ENCODE measurements at regions not wholly inside any gene's neighbourhood (a gene's known extent, or its start where the extent isn't known, plus 50 kb on each side); places are given as distances from the start of the nearest gene placed in this dataset.
"Not testable (repeated sequence)": the region's sequence is repeated elsewhere in the genome, so short reads cannot be mapped to it uniquely, and the experiment has no call there.

DNA sequence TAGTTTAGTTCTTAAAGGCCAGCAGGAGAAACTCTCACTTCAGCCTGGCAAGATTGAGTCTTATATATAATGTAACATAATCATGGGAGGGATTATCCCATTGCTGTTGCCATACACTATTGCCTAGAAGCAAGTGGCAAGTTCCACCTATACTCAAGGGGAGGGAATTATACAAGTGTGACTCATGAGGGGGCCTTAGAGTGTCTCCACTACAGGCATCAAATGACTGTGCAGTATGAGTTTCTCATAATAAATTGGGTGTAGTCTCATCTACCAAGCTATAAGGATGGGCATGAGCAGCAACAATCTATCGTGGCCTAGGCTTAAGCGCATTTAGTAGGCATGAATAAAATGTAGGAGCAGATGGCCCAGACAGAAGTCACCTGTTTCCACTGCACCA lies 89.1 kb upstream of the C1GALT1C1 start:
- Histone ChIP-seq H3K9me3 (no peaks in the 10 kb centered on the region), H3K4me3 (ENCODE audit: low read depth in 2 of 2, low read length in 1 of 2) (no peak overlapping the region), H3K9me2 (no peaks in the 10 kb centered on the region), H3K27ac (ENCODE audit: low read depth in 2 of 2, low read length in 1 of 2) (no peak overlapping the region), H3K4me1 (ENCODE audit: control insufficient read depth in 1 of 2, insufficient read depth in 2 of 2, low read depth in 1 of 2, low read length in 1 of 2) (no peaks in the 10 kb centered on the region), H4K20me1 (ENCODE audit: insufficient read depth) (no peaks in the 10 kb centered on the region), H3K36me3 (replicated peaks in 1 of 2; ENCODE audit: control insufficient read depth in 1 of 2, insufficient read depth in 2 of 2, low read length in 1 of 2) (no peaks in the 10 kb centered on the region), H2AFZ (ENCODE audit: low read depth) (no peak overlapping the region), H3F3A (replicated peaks; ENCODE audit: insufficient read depth) (no peaks in the 10 kb centered on the region), H3K9ac (no peak overlapping the region), H3K27me3 (ENCODE audit: insufficient read depth) (no peaks in the 10 kb centered on the region), H3K4me2 (no peak overlapping the region), H3K79me2 (ENCODE audit: insufficient read depth) (no peaks in the 10 kb centered on the region)
- ChIA-PET POLR2A (no interaction called here), CTCF (no interaction called here)
- TF ChIP-seq RCOR1 (IDR thresholded peaks at IDR 0.05; ENCODE audit: low read length), result no peak
- TF ChIP-seq YY1 (IDR thresholded peaks at IDR 0.05; ENCODE audit: low read depth), result no peak
- TF ChIP-seq IRF3 (IDR thresholded peaks at IDR 0.05; ENCODE audit: low read depth, low read length), result no peak
- no peak for TF ChIP-seq GATA2 (CRISPR knock-in tag; IDR thresholded peaks at IDR 0.05)
- TF ChIP-seq SMC3 (IDR thresholded peaks at IDR 0.05; ENCODE audit: low read depth, low read length), result no peak
- TF ChIP-seq EZH2phosphoT487 (IDR thresholded peaks at IDR 0.05; ENCODE audit: borderline replicate concordance, low read depth), result no peak
- DNase-seq, result no peak
- WGBS (ENCODE audit: low lambda C conversion rate), result 21% methylated on average over 2 of the region's 2 CpGs

DNA sequence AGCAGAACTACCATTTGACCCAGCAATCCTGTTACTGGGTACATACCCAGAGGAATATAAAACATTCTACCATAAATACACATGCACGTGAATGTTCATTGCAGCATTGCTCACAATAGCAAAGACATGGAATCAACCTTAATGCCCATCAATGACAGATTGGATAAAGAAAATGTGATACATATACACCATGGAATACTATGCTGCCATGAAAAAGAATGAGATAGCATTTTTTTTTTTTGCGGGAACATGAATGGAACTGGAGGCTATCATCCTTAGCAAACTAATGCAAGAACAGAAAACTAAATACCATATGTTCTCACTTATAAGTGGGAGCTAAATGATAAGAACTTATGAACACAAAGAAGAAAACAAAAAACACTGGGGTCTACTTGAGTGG lies 72.5 kb upstream of the C1GALT1C1 start:
- not testable (repeated sequence) for H3K4me3 ChIP-seq (ENCODE audit: low read depth in 2 of 2, low read length in 1 of 2); H3F3A ChIP-seq (replicated peaks; ENCODE audit: insufficient read depth); H3K36me3 ChIP-seq (replicated peaks in 1 of 2; ENCODE audit: control insufficient read depth in 1 of 2, insufficient read depth in 2 of 2, low read length in 1 of 2)

GRCh38 chrX:120697053-120697452 lies 67.2 kb upstream of the C1GALT1C1 start:
- no peaks in the 10 kb centered on the region for H4K20me1 ChIP-seq (ENCODE audit: insufficient read depth)
- H3K4me1 ChIP-seq (ENCODE audit: control insufficient read depth in 1 of 2, insufficient read depth in 2 of 2, low read depth in 1 of 2, low read length in 1 of 2), result no peaks in the 10 kb centered on the region
- CTCF ChIA-PET, result interaction anchor here (1.7 kb wide), 1 partner anchor 18 kb away, joined by 4 read pairs; no protein-coding TSS in a partner anchor
- no peaks in the 10 kb centered on the region for H3K9me3 ChIP-seq
- no peaks in the 10 kb centered on the region for H3K9me2 ChIP-seq
- H3K27ac ChIP-seq (ENCODE audit: low read depth in 2 of 2, low read length in 1 of 2), result no peak overlapping the region
- H3K79me2 ChIP-seq (ENCODE audit: insufficient read depth), result no peaks in the 10 kb centered on the region
- H3K4me3 ChIP-seq (ENCODE audit: low read depth in 2 of 2, low read length in 1 of 2), result no peak overlapping the region
- no peak overlapping the region for H3K9ac ChIP-seq
- no peaks in the 10 kb centered on the region for H3F3A ChIP-seq (replicated peaks; ENCODE audit: insufficient read depth)
- no peaks in the 10 kb centered on the region for H3K36me3 ChIP-seq (replicated peaks in 1 of 2; ENCODE audit: control insufficient read depth in 1 of 2, insufficient read depth in 2 of 2, low read length in 1 of 2)
- H2AFZ ChIP-seq (ENCODE audit: low read depth), result no peak overlapping the region
- no peak for DNase-seq
- no peaks in the 10 kb centered on the region for H3K27me3 ChIP-seq (ENCODE audit: insufficient read depth)
- POLR2A ChIA-PET, result no interaction called here
- no peak overlapping the region for H3K4me2 ChIP-seq
- TF ChIP-seq TEAD4 (IDR thresholded peaks at IDR 0.05; ENCODE audit: borderline replicate concordance, insufficient read depth), result no peak
- TF ChIP-seq GABPA (IDR thresholded peaks at IDR 0.05; ENCODE audit: low read depth), result no peak
- no peak for TF ChIP-seq FOXJ3 (CRISPR knock-in tag; IDR thresholded peaks at IDR 0.05)
- TF ChIP-seq IRF3 (IDR thresholded peaks at IDR 0.05; ENCODE audit: low read depth, low read length), result no peak
- TF ChIP-seq, protein P1, sequence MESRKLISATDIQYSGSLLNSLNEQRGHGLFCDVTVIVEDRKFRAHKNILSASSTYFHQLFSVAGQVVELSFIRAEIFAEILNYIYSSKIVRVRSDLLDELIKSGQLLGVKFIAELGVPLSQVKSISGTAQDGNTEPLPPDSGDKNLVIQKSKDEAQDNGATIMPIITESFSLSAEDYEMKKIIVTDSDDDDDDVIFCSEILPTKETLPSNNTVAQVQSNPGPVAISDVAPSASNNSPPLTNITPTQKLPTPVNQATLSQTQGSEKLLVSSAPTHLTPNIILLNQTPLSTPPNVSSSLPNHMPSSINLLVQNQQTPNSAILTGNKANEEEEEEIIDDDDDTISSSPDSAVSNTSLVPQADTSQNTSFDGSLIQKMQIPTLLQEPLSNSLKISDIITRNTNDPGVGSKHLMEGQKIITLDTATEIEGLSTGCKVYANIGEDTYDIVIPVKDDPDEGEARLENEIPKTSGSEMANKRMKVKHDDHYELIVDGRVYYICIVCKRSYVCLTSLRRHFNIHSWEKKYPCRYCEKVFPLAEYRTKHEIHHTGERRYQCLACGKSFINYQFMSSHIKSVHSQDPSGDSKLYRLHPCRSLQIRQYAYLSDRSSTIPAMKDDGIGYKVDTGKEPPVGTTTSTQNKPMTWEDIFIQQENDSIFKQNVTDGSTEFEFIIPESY (IDR thresholded peaks at IDR 0.05; ENCODE audit: borderline replicate concordance, low read depth), result no peak
- no peak for TF ChIP-seq EP300 (IDR thresholded peaks at IDR 0.05; ENCODE audit: borderline replicate concordance in 1 of 2, low read depth in 1 of 2, low read length in 1 of 2)
- TF ChIP-seq EZH2phosphoT487 (IDR thresholded peaks at IDR 0.05; ENCODE audit: borderline replicate concordance, low read depth), result no peak
- no peak for TF ChIP-seq TAF1 (IDR thresholded peaks at IDR 0.05; ENCODE audit: borderline replicate concordance, low read depth, low read length)
- no peak for TF ChIP-seq RXRA (IDR thresholded peaks at IDR 0.05; ENCODE audit: borderline replicate concordance, low read depth)
- no peak for TF ChIP-seq YY1 (IDR thresholded peaks at IDR 0.05; ENCODE audit: low read depth)
- no peak for TF ChIP-seq FOSL2 (IDR thresholded peaks at IDR 0.05; ENCODE audit: borderline replicate concordance, low read depth)
- no peak for TF ChIP-seq CHD2 (IDR thresholded peaks at IDR 0.05; ENCODE audit: low read length, partially characterized antibody)
- no peak for TF ChIP-seq SIN3A (IDR thresholded peaks at IDR 0.05; ENCODE audit: borderline replicate concordance, low read depth, low read length)
- TF ChIP-seq USF2 (IDR thresholded peaks at IDR 0.05; ENCODE audit: borderline replicate concordance, low read depth, low read length), result no peak

More for the DNA sequence above, 72.5 kb upstream of the C1GALT1C1 start:
- POLR2A ChIA-PET; H3K27me3 ChIP-seq (ENCODE audit: insufficient read depth); H2AFZ ChIP-seq (ENCODE audit: low read depth); H3K27ac ChIP-seq (ENCODE audit: low read depth in 2 of 2, low read length in 1 of 2); DNase-seq; H3K4me2 ChIP-seq; H3K9me3 ChIP-seq; H3K79me2 ChIP-seq (ENCODE audit: insufficient read depth); H4K20me1 ChIP-seq (ENCODE audit: insufficient read depth); H3K9ac ChIP-seq; H3K9me2 ChIP-seq; H3K4me1 ChIP-seq (ENCODE audit: control insufficient read depth in 1 of 2, insufficient read depth in 2 of 2, low read depth in 1 of 2, low read length in 1 of 2): not testable (repeated sequence)
- CTCF ChIA-PET, result interaction anchor here (0.6 kb wide), 1 partner anchor 222 kb away, joined by 3 read pairs; no protein-coding TSS in a partner anchor
- 84% methylated on average over 2 of the region's 2 CpGs for WGBS (ENCODE audit: low lambda C conversion rate)
